IMR-90 (cell line): ENCODE measurements at regions not wholly inside any gene's neighbourhood (a gene's known extent, or its start where the extent isn't known, plus 50 kb on each side); places are given as distances from the start of the nearest gene placed in this dataset.

ENCODE experiments used
- ATAC-seq: fragments of 200-7000 bp; cut with Tn5 transposase; 2 replicates; pipeline ENCODE4 v1.9.1; 2020; ENCODE audit warnings: low read depth, mild to moderate bottlenecking, moderate library complexity
- BruUV-seq: library from RNA; stranded (reverse); fragments of 400-500 nt; replicated peaks from 2 replicates; lab custom pipeline; 2021; lab: Mats Ljungman, UMichigan
- CTCF ChIA-PET: fragments of 300-600 bp; formaldehyde crosslinking; extraction: SDS; loops from one replicate; lab custom pipeline; 2021; ENCODE audit warnings: antibody characterized with exemption; lab: Yijun Ruan, JAX
- POLR2A ChIA-PET: fragments of 300-600 bp; sonication (Branson Sonifier 250); formaldehyde crosslinking; loops from one replicate; lab custom pipeline; 2022; ENCODE audit warnings: antibody characterized with exemption; ENCODE audit not compliant: unreplicated experiment; lab: Charles Lee
- DNase-seq: peaks from one replicate; pipeline ENCODE4 v3.0.0; 2013
- H2AFZ ChIP-seq: replicated peaks from 2 replicates; pipeline ENCODE3; 2013; ENCODE audit warnings: low read length, mild to moderate bottlenecking; ENCODE audit not compliant: poor library complexity
- H2AK5ac ChIP-seq: 2 replicates; pipeline ENCODE4 v1.6.1; 2013; ENCODE audit warnings: low read depth, low read length, inconsistent platforms
- H2AK9ac ChIP-seq: replicated peaks from 2 replicates; pipeline ENCODE3; 2013; ENCODE audit warnings: mild to moderate bottlenecking, low read depth, low read length, moderate library complexity; ENCODE audit not compliant: poor library complexity
- H2BK120ac ChIP-seq: 2 replicates; pipeline ENCODE4 v1.6.1; 2013; ENCODE audit warnings: low read depth, low read length, inconsistent platforms
- H2BK15ac ChIP-seq: 3 replicates; pipeline ENCODE4 v1.6.1; 2013; ENCODE audit warnings: low read depth, low read length, inconsistent platforms
- H2BK20ac ChIP-seq: 2 replicates; pipeline ENCODE4 v1.6.1; 2013; ENCODE audit warnings: low read depth, mild to moderate bottlenecking, inconsistent platforms, low read length, moderate library complexity
- H2BK5ac ChIP-seq: 2 replicates; pipeline ENCODE4 v1.6.1; 2013; ENCODE audit warnings: mild to moderate bottlenecking, low read depth, low read length, inconsistent platforms; ENCODE audit not compliant: poor library complexity, severe bottlenecking
- H3K14ac ChIP-seq: replicated peaks from 2 replicates; pipeline ENCODE4 v1.6.1; 2013; ENCODE audit warnings: low read depth, low read length, inconsistent platforms
- H3K18ac ChIP-seq: 2 replicates; pipeline ENCODE4 v1.6.1; 2013; ENCODE audit warnings: low read depth, low read length, control low read depth
- H3K23ac ChIP-seq: 2 replicates; pipeline ENCODE4 v1.6.1; 2013; ENCODE audit warnings: low read depth, low read length, inconsistent platforms
- H3K27ac ChIP-seq: 2 replicates; pipeline ENCODE4 v1.5.1; 2013; ENCODE audit warnings: mild to moderate bottlenecking, control low read depth, low read length; ENCODE audit not compliant: insufficient read depth
- H3K27me3 ChIP-seq: 2 replicates; pipeline ENCODE4 v1.6.1; 2013; ENCODE audit warnings: low read length; ENCODE audit not compliant: control insufficient read depth, insufficient read depth
- H3K36me3 ChIP-seq: 2 replicates; pipeline ENCODE4 v1.6.1; 2013; ENCODE audit warnings: low read length, mixed read lengths; ENCODE audit not compliant: control insufficient read depth, insufficient read depth
- H3K4ac ChIP-seq: 2 replicates; pipeline ENCODE4 v1.6.1; 2013; ENCODE audit warnings: low read depth, low read length, inconsistent platforms
- H3K4me1 ChIP-seq: 2 replicates; pipeline ENCODE4 v1.6.1; 2013; ENCODE audit warnings: low read length, mixed read lengths; ENCODE audit not compliant: control insufficient read depth, insufficient read depth
- H3K4me2 ChIP-seq: 2 replicates; pipeline ENCODE4 v1.6.1; 2013; ENCODE audit warnings: low read depth, mild to moderate bottlenecking, control low read depth, low read length, moderate library complexity
- H3K4me3 ChIP-seq: 2 replicates; pipeline ENCODE4 v1.5.1; 2013; ENCODE audit warnings: low read depth, mild to moderate bottlenecking, control low read depth, low read length, moderate library complexity; ENCODE audit not compliant: insufficient read depth
- H3K56ac ChIP-seq: 2 replicates; pipeline ENCODE4 v1.6.1; 2013; ENCODE audit warnings: low read length, inconsistent platforms; ENCODE audit not compliant: insufficient read depth; ENCODE audit errors: extremely low read depth
- H3K79me1 ChIP-seq, 2 experiments: 2 replicates each; pipeline ENCODE4 v1.6.1; 2013; ENCODE audit warnings: low read length in 2 of 2, inconsistent platforms in 1 of 2, low read depth in 1 of 2
- H3K9ac ChIP-seq: 2 replicates; pipeline ENCODE4 v1.6.1; 2013; ENCODE audit warnings: low read depth, low read length, control low read depth
- H3K9me1 ChIP-seq: 2 replicates; pipeline ENCODE4 v1.6.1; 2013; ENCODE audit warnings: low read length, inconsistent platforms; ENCODE audit not compliant: insufficient read depth
- H3K9me3 ChIP-seq: 2 replicates; pipeline ENCODE4 v1.6.1; 2013; ENCODE audit warnings: low read length; ENCODE audit not compliant: control insufficient read depth, insufficient read depth
- H4K20me1 ChIP-seq: 2 replicates; pipeline ENCODE4 v1.6.1; 2013; ENCODE audit warnings: low read length, inconsistent platforms; ENCODE audit not compliant: insufficient read depth
- H4K5ac ChIP-seq: 2 replicates; pipeline ENCODE4 v1.6.1; 2013; ENCODE audit warnings: mild to moderate bottlenecking, low read depth, low read length, control low read depth
- H4K8ac ChIP-seq, 2 experiments: 2 replicates each; pipeline ENCODE4 v1.6.1; 2013; ENCODE audit warnings: low read depth in 2 of 2, low read length in 2 of 2, control low read depth in 1 of 2, inconsistent platforms in 1 of 2
- H4K91ac ChIP-seq: 2 replicates; pipeline ENCODE4 v1.6.1; 2013; ENCODE audit warnings: low read depth, low read length, inconsistent platforms; ENCODE audit not compliant: insufficient read depth
- CEBPB ChIP-seq: IDR thresholded peaks from 2 replicates; pipeline ENCODE4 v1.6.1; 2012; ENCODE audit warnings: low read depth, low read length, improper control_type of control experiment
- CTCF ChIP-seq: conservative IDR thresholded peaks from 2 replicates; pipeline ENCODE4 v1.5.1; 2012; ENCODE audit warnings: mild to moderate bottlenecking, low read depth, low read length, improper control_type of control experiment
- RFX5 ChIP-seq: IDR thresholded peaks from 2 replicates; pipeline ENCODE4 v1.8.0; 2012; ENCODE audit warnings: low read depth, mild to moderate bottlenecking, low read length, moderate library complexity
- WGBS, 2 experiments: methylation state at CpG; one replicate each; pipeline versions ENCODE4 v1.1.5 to v1.1.7; 2013; ENCODE audit warnings: missing lambda C conversion rate in 2 of 2; ENCODE audit not compliant: insufficient read length in 1 of 2; ENCODE audit errors: extremely low coverage in 2 of 2; 5-methylcytosine and 5-hydroxymethylcytosine counted together
- dilution Hi-C: fragments of 300-500 bp; cut with HindIII; formaldehyde crosslinking; loops from one replicate; pipeline ENCODE4 v1.14.3; 2018; ENCODE audit warnings: low sequenced_read_pairs; ENCODE audit not compliant: unreplicated experiment
- in situ Hi-C: fragments of 300-500 bp; cut with MboI; formaldehyde crosslinking; loops from 3 replicates; pipeline ENCODE4 v1.14.3; 2019; ENCODE audit warnings: low sequenced_read_pairs, inconsistent platforms, mixed read lengths
- intact Hi-C: fragments of 100-400 bp; cut with micrococcal nuclease; formaldehyde crosslinking; loops from 2 replicates; pipeline ENCODE4 v1.10.0; 2022

GRCh38 chr11:134479206-134480135, 67.4 kb upstream of the B3GAT1 start (continued):
- no peak for TF ChIP-seq RFX5

- H3K79me1 ChIP-seq: no peaks in the 10 kb centered on the region
These were observed 66.6 kb upstream of the B3GAT1 start for GRCh38 chr11:134478611-134479010.

More at GRCh38 chr11:134478611-134479010, 66.6 kb upstream of the B3GAT1 start:
- Histone ChIP-seq H3K18ac (no peak overlapping the region), H2BK15ac (no peak overlapping the region), H3K27me3 (no peaks in the 10 kb centered on the region), H3K56ac (no peak overlapping the region), H3K4me2 (no peak overlapping the region), H2AFZ (no peak overlapping the region), H3K14ac (no peak overlapping the region), H3K9me1 (no peaks in the 10 kb centered on the region), H4K8ac (no peak overlapping the region), H2BK5ac (no peak overlapping the region), H3K23ac (no peak overlapping the region), H3K4me1 (no peaks in the 10 kb centered on the region), H3K36me3 (no peaks in the 10 kb centered on the region), H2BK120ac (no peak overlapping the region), H4K5ac (no peak overlapping the region), H3K27ac (no peak overlapping the region), H3K9me3 (peaks cover 63% of the 10 kb centered on the region), H3K4ac (no peak overlapping the region), H4K91ac (no peak overlapping the region), H2AK5ac (no peak overlapping the region), H4K20me1 (no peaks in the 10 kb centered on the region), H3K9ac (no peak overlapping the region), H2BK20ac (no peak overlapping the region), H3K4me3 (no peak overlapping the region), H2AK9ac (no peak overlapping the region)
- no TSS peak for BruUV-seq
- no peak for DNase-seq
- intact Hi-C loops (no loop called here), dilution Hi-C loops (no loop called here), in situ Hi-C loops (no loop called here)
- no peak for ATAC-seq
- ChIA-PET POLR2A (no interaction called here), CTCF (no interaction called here)
- TF ChIP-seq CEBPB (no peak), CTCF (no peak)
- no CpG with 5 or more reads among the region's 2 CpGs for WGBS, 2 experiments
